NT2/D1 (cell line): ENCODE measurements at regions not wholly inside any gene's neighbourhood (a gene's known extent, or its start where the extent isn't known, plus 50 kb on each side); places are given as distances from the start of the nearest gene placed in this dataset.

ENCODE experiments used
- SUZ12 ChIP-seq: IDR thresholded peaks from 2 replicates; pipeline ENCODE4 v1.6.1; 2011; ENCODE audit not compliant: insufficient read length, insufficient read depth; ENCODE audit errors: extremely low read depth
- ZNF274 ChIP-seq: IDR thresholded peaks from 2 replicates; pipeline ENCODE4 v1.6.1; 2011; ENCODE audit warnings: mild to moderate bottlenecking, low read depth, low read length

DNA sequence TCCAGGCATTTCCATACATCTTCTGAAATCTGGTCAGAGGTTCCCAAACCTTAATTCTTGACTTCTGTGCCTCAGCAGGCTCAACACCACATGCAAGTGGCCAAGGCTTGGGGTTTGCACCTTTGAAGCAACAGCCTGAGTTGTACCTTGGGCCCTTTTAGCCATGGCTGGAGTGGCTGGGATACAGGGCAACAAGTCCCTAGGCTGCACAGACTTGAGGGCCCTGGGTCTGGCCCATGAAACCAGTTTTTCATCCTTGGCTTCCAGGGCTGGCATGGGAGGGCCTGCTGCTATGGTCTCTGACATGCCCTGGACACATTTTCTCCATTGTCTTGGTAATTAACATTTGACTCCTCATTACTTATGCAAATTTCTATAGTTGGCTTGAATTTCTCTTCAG lies 988.8 kb upstream of the CNTNAP5 start:
- TF ChIP-seq ZNF274: no peak
- no peak for TF ChIP-seq SUZ12
